AG09309 (cell line): ENCODE measurements at regions not wholly inside any gene's neighbourhood (a gene's known extent, or its start where the extent isn't known, plus 50 kb on each side); places are given as distances from the start of the nearest gene placed in this dataset.

Experiments used
- DNase-seq: peaks from one replicate; pipeline ENCODE4 v3.0.0-alpha.2; 2010; ENCODE audit warnings: low read depth
- H3K4me3 ChIP-seq: 2 replicates; pipeline ENCODE4 v1.5.1; 2011; ENCODE audit warnings: mild to moderate bottlenecking, low read depth, low read length, moderate library complexity; ENCODE audit not compliant: control insufficient read depth
- TF ChIP-seq, protein P1 (sequence below): IDR thresholded peaks from 2 replicates; pipeline ENCODE4 v1.5.1; 2011; ENCODE audit warnings: mild to moderate bottlenecking, low read depth, low read length, inconsistent platforms; ENCODE audit not compliant: insufficient read depth, control insufficient read depth; ENCODE audit errors: missing control alignments

DNA sequence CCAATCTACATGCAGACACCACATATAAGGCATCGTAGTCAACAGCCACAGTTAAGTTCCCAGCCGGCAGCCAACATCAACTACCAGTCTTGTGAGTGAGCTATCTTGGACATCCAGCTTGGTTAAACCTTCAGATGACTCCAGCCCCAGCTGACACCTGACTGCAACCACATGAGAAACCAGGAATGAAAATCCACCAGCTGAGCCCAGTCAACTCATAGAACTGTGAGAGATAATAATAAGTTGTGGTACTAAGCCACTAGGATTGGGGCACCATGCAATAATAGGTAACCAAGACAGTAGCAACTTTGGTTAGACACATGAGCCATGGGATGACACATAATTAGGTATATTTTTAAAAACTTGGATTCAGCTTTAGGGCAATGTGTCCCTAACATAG is 188.1 kb upstream of the BCOR start:
- DNase-seq, result no peak
- no peak overlapping the region for H3K4me3 ChIP-seq
- TF ChIP-seq, protein P1, sequence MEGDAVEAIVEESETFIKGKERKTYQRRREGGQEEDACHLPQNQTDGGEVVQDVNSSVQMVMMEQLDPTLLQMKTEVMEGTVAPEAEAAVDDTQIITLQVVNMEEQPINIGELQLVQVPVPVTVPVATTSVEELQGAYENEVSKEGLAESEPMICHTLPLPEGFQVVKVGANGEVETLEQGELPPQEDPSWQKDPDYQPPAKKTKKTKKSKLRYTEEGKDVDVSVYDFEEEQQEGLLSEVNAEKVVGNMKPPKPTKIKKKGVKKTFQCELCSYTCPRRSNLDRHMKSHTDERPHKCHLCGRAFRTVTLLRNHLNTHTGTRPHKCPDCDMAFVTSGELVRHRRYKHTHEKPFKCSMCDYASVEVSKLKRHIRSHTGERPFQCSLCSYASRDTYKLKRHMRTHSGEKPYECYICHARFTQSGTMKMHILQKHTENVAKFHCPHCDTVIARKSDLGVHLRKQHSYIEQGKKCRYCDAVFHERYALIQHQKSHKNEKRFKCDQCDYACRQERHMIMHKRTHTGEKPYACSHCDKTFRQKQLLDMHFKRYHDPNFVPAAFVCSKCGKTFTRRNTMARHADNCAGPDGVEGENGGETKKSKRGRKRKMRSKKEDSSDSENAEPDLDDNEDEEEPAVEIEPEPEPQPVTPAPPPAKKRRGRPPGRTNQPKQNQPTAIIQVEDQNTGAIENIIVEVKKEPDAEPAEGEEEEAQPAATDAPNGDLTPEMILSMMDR, result no peak

DNA sequence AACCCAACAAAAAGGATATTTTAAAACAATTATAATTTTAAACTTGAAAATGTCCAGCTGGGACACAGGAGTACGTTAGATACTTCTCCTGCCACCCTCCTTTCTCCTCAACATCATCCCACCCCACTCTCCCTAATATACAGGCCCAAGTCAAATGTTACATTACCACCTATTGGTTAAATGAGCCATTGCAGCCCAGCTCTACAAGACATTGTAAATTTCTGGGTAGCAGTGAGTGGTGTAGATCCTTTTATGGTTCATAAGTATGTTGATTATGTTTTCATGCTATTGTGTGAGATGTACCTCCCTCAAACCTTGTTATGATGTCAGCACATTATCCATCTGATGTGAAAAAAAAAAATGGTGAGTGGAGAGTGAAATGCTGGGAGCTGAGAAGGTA is 187.1 kb upstream of the BCOR start:
- H3K4me3 ChIP-seq, result no peak overlapping the region
- TF ChIP-seq, protein P1, result no peak
- no peak for DNase-seq

DNA sequence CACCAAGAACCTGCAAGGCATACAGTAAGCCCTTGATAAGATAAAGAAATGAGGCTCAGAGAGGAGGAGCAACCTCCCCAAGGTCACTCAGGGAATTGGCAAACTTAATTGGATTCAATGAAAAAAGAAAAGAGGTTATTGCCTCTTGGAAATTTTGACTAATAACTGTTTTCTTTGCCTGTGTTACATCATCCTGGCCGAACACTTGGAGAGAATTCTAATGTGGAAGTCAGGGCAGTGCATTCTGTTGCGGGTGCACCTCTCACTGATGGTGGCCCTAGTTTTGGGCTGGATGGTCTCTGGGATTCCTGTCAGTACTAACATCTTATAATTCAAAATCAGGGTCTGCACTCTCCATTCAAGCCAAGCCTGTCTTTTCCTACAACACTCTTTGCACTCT is 186.2 kb upstream of the BCOR start:
- no peak overlapping the region for H3K4me3 ChIP-seq
- TF ChIP-seq, protein P1, result no peak
- DNase-seq, result no peak

DNA sequence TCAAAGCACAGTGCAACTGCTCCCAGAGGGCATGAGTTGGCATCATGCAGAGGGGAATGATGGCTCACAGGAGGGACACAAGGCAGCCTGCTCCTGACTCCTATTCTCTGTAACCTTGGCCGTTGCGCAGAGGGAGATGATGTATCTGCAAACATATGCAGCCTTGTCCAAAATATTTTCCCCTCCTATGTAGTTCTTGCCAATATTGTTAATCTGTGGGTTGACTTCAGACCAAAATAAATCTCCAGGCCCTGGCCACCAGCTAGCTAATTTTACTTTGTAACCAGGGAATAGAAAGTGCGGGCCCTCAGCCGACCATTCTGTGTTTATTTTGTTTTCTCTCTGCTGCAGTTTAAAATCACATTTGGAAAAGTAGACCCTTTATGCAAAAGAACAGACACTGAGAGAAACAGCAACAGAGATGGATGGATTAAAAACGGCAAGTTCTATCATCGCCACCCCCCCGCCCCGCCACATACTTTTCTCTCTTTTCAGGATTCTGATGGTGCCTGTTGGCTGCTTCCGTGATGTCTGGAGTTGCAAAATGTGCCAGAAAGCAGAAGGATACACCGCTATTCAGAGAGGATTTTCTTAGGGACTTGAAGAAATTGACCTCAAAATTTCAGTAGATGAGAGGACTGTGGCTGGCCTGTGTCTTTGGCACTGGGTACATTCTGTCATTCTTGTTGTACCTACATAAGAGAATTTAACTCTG is 185.3 kb upstream of the BCOR start:
- TF ChIP-seq, protein P1, result no peak
- no peak overlapping the region for H3K4me3 ChIP-seq
- no peak for DNase-seq

DNA sequence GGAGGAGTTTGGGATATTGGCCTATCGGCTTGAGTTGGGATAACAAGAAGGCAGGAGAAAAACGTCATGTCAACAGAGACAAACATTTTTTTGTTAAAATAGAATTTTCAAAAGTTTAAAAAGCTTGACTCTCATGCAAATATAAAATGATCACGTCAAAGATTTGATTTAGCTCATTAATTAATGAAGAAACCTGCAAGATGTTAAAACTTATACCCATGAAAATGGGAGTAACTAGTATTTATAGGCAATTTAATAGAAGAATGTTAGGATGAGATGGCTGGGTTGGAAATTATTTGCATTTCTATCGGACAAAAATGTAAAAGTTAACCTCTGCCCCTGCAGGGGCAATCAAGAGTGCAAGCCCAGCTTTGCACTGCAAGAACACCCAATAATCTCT is 184.6 kb upstream of the BCOR start:
- DNase-seq, result no peak
- H3K4me3 ChIP-seq, result no peak overlapping the region
- TF ChIP-seq, protein P1, result no peak

DNA sequence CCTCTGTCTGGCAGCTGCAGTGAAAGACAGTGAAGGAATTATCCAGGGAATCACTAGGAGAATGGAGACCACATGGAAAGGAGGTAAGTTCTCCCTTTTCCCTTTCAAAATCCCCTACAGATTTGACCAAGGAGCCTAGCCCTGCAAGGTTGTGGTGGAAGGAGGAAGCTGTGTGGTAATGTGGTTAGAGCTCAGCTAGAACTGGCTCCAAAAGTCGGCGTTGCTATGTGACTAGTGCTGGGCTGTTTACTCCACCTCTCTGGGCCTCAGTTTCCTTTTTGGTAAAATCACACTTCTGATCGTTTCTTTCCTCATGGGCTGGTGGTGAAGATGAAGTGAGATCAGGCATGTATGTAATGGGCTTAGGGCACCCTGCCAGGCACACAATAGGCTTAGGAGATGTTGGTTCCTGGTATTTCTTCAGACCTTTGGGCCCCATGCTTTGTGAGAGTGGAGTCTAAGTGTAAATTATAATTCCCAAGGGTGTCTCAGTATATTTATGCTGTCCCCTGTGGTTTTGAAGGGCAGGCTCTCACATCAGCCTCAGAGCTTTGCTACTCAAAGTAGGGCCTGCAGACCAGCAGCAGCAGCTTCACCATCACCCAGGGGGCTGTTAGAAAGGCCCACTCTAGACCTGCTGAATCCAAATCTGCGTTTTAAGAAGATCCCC is 183.7 kb upstream of the BCOR start:
- H3K4me3 ChIP-seq, result no peak overlapping the region
- no peak for DNase-seq
- TF ChIP-seq, protein P1, result no peak
